H7 (cell line): ENCODE measurements at regions not wholly inside any gene's neighbourhood (a gene's known extent, or its start where the extent isn't known, plus 50 kb on each side); places are given as distances from the start of the nearest gene placed in this dataset.

Experiments
- DNase-seq: peaks from one replicate; pipeline ENCODE4 v3.0.0; 2012
- H3K27me3 ChIP-seq: 2 replicates; pipeline ENCODE4 v1.6.0; 2011; ENCODE audit warnings: mild to moderate bottlenecking, low read length; ENCODE audit not compliant: control insufficient read depth, insufficient read depth
- H3K36me3 ChIP-seq: replicated peaks from 2 replicates; pipeline ENCODE4 v1.5.1; 2011; ENCODE audit warnings: low read length; ENCODE audit not compliant: control insufficient read depth, insufficient read depth
- H3K4me3 ChIP-seq: 2 replicates; pipeline ENCODE4 v1.5.1; 2011; ENCODE audit warnings: low read depth, mild to moderate bottlenecking, control low read depth, low read length, moderate library complexity; ENCODE audit not compliant: insufficient read depth

DNA sequence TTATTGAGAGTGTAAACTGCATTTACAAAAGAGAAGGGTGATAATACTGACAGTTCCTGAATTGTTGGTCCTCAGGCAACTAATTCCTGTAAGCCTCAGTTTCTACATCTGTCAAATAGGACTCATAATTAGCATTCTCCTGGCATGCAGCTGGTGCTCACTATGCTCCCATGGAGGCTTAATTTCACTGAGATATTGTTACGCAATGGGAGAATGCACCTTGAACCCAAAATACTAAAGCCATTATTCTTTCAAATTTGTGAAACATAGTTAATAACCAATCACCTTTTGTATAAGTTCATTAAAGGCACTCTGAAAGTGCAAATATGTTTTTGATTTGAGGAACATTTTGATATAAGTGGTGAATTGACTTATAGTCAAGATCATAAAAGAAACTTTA lies 985.5 kb downstream of the CDH11 start:
- H3K36me3 ChIP-seq: no peaks in the 10 kb centered on the region
- no peak overlapping the region for H3K4me3 ChIP-seq
- no peaks in the 10 kb centered on the region for H3K27me3 ChIP-seq
- DNase-seq: no peak

DNA sequence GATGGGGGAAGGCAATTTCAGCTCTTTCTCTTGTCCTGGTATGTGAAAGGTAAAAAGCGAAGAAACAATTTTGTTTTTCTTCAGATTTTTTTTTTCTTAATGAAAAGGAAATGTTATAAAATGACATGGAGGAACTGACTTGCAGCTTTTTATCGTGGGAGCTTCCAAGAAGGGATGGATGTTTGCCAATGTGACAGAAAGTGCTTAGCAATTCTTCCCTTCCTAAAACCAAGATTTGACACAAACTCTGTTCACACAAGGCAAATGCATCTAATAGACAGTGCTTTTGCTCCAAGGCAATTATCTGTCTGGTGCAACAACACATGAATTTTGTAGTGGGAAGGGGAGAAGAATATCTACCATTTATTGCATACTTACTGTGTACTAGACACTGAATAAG lies 988.5 kb downstream of the CDH11 start:
- no peaks in the 10 kb centered on the region for H3K36me3 ChIP-seq

DNA sequence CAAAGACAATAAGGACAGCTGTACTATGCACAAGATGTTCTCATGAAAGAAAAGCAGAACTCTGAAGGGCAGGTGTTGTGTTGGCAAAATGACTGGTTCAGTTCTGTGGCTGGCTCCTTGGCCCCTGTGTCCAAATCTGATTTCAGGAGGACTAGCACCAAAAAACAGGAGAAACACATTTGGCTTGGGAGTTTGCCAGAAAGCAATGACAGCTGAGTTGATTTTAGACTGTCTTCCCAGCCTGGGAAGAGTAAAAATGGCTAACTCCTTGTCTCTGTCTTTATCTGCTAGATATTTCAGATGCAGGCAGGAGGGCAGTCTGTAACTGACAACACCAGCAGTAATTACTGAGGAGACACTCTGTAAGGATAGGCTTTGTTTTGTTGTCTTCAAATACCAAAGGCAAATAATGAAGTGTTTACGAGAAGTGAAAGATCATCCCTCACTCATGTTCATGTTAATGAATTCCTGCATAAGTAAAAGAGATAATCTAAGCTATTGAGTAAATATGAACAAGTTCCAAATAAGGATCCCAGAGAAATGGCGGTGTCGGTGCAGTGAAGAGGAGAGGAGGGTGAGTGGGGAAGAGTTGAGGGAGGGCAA lies 989.0 kb downstream of the CDH11 start:
- Histone ChIP-seq H3K27me3 (no peaks in the 10 kb centered on the region), H3K36me3 (no peaks in the 10 kb centered on the region), H3K4me3 (no peak overlapping the region)
- no peak for DNase-seq

More for the DNA sequence above, 988.5 kb downstream of the CDH11 start:
- Histone ChIP-seq H3K4me3 (no peak overlapping the region), H3K27me3 (no peaks in the 10 kb centered on the region)
- no peak for DNase-seq

DNA sequence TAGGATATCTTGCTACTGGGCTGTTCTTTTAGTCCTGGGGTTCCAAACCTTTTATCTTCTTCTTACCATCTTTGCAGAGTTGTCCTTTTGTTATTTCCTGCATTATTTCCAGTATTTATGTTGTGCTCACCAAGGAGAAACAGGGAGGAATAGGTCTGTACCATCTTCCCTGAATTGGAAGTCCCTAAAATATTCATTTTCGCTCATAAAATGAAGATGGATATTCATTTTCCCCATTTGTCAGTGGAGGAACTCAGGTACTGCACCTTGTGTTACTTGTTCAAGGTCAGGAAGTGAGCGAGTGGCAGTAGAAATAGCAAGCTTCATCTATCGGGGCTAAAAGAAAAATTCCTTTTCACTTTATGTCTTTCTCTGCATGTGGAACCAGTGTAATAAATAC lies 989.7 kb downstream of the CDH11 start:
- no peak for DNase-seq
- Histone ChIP-seq H3K4me3 (no peak overlapping the region), H3K27me3 (no peaks in the 10 kb centered on the region), H3K36me3 (no peaks in the 10 kb centered on the region)

DNA sequence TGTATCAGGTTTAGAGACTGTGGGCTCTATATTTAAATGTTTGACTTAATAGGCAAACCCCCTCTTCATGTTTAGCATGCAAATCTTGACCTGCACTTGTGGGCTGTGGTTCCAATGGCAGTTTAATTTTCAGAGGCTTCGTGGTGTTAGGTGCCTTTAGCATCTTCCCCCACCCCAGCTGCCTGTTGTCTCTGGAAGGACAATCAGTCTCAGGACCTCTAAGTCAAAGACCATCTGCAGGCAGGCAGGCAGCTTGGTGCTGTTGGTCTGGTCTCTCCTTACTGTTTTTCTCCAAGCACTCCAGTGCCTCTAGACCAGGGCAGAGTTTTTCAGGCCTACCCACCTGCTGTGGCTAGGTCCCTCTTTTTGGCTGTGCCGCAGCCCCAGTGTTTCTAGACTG lies 990.4 kb downstream of the CDH11 start:
- DNase-seq: no peak
- Histone ChIP-seq H3K4me3 (no peak overlapping the region), H3K36me3 (no peaks in the 10 kb centered on the region), H3K27me3 (no peaks in the 10 kb centered on the region)

DNA sequence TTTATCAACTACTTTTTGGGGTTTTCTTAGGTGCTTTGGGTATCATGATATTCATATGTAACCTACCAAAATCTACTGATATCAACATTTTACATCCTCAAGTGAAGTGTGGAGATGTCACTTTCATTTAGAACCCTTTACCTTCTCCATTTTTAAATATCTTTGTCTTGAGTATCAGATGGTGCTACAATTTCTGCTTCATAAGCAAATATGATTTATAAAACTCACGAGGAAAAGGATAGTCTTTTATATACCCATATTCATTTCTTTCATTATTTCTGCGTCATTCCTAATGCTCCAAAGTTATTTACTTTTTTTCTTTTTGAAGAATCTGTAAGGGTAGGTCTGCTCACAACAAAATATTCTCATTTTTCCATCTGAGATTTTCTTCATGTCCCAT lies 991.7 kb downstream of the CDH11 start:
- no peaks in the 10 kb centered on the region for H3K36me3 ChIP-seq
- DNase-seq: no peak
- no peak overlapping the region for H3K4me3 ChIP-seq

DNA sequence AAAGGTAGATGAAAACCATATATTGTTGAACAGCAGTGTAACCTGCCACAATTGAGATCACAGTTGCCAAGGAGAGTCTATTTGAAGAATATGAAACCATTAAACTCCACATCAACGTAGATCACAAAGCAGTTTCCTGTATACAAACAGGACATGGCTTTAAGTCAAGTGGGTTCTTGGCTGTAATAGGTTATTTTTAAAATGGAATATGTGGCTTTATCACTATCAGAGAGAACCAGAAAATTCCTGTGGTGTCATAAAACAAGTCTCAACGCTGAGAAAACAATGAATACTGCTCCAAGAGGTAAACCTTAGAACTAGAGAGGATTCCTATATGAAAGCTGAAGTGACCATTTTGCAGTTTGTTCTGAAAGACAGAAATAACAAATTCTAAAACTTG lies 999.7 kb downstream of the CDH11 start:
- Histone ChIP-seq H3K4me3 (no peak overlapping the region), H3K27me3 (no peaks in the 10 kb centered on the region), H3K36me3 (no peaks in the 10 kb centered on the region)
- DNase-seq: no peak

More for the DNA sequence above, 991.7 kb downstream of the CDH11 start:
- no peaks in the 10 kb centered on the region for H3K27me3 ChIP-seq

DNA sequence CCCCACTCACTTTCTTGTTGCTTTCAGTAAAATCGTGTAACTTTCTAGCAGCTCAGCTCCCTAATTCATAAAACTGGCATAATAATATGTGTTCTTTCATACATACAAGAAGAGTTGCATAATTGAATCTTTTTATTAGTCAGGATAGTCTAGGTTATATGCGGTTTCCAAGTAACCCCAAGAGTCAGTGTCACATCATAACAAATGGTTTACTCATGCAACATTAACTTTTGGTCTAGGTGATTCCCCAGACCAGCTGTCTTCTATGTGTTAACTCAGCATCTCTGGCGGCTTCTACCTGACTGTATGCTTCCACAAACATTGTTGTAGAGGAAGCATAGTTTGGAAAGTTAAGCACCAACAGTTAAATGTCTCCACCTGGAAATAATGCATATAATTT lies 1000.4 kb downstream of the CDH11 start:
- DNase-seq: no peak
- Histone ChIP-seq H3K36me3 (no peaks in the 10 kb centered on the region), H3K27me3 (no peaks in the 10 kb centered on the region), H3K4me3 (no peak overlapping the region)

DNA sequence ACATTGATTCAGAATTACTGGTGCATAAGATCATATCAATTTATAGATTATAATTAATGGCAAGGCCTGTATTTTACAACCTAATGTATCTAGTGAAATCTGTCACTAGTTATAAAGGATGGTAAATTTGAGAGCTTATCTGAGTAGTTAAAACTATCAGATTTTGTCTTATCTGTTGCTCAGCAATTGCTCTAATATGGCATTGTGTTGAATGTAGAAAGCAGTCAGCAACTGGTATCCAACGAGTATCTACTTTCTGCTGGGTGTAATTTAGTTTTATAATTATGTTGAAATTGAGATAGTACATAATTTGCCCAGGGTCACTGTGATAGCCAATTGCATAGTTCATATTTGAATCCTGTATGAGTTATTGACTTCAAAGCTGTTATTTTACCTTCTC lies 1005.7 kb downstream of the CDH11 start:
- Histone ChIP-seq H3K36me3 (no peaks in the 10 kb centered on the region), H3K4me3 (no peak overlapping the region), H3K27me3 (no peaks in the 10 kb centered on the region)
- DNase-seq: no peak

DNA sequence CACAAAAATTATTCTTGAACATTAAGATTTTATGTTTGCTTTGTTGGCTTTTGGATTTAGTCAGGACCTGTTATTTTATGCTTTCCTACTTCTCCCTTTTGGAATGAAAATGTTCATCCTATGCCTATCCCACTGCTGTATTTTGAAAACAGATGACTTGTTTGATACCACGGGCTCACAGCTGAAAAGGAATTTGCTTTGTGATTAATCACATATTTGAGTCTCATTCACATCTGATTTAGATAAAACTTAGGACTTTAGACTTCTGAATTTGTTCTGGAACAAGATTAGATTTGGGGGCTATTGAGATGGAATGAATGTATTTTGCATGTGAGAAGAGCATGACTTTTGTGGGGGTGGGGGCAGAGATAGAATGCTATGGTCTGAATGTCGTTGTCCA lies 1012.6 kb downstream of the CDH11 start:
- DNase-seq: no peak
- no peaks in the 10 kb centered on the region for H3K36me3 ChIP-seq
- no peaks in the 10 kb centered on the region for H3K27me3 ChIP-seq
- H3K4me3 ChIP-seq: no peak overlapping the region

DNA sequence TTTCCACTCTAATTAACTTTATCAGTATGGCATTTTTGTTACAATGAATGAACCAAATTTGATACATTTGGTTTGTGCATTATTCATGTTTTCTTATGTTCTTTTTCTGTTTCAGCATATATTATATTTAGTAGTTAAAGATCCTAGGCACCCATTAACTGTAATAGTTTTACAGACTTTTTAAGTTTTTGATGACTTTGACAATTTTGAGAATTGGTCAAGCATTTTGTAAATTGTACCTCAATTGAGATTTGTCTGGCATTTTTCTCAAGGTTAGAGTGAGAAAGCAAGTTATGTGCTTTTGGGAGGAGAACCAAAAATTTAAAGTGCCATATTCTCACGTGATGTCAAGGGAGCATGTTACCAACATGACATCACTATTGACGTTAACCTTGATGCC lies 1019.2 kb downstream of the CDH11 start:
- Histone ChIP-seq H3K4me3 (no peak overlapping the region), H3K27me3 (no peaks in the 10 kb centered on the region), H3K36me3 (no peaks in the 10 kb centered on the region)
- no peak for DNase-seq

DNA sequence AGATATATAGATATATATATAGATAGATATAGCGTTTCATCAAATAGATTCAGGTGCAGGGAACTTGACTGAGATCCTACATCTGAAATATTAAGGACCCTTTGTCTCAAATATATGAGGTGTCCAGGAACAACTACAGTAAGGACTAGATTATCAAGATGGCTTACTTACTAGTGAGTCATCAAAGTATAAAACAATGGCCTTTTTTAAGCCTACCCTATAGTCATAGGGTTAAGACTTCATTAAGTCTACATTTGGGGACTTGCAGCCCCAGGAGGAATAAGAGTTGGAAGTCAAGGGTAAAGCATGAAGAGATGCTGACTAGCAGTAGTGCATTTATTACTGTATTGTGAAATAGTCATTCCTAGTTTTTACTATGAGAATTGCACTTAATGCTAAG lies 1023.4 kb downstream of the CDH11 start:
- H3K36me3 ChIP-seq: no peaks in the 10 kb centered on the region
- no peak for DNase-seq
- no peak overlapping the region for H3K4me3 ChIP-seq
- no peaks in the 10 kb centered on the region for H3K27me3 ChIP-seq

DNA sequence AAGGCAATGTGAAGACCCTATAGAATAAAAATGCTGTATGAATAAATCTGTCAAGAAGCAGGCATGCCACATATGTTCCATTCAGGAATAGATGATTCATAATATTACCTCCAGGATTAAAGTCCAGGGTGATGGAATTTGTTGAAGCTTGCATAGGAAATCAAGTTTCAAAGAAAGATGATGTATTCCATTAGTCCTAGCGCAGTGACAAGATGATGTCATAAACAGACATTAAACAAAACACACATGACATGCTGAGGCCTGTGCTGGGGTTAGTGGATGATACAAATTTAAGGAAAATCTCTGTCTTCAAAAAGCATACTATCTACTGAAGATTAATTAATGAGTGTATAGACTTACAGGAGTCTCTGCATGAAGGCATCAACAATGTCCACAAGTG lies 1025.2 kb downstream of the CDH11 start:
- no peak overlapping the region for H3K4me3 ChIP-seq
- DNase-seq: no peak
- no peaks in the 10 kb centered on the region for H3K27me3 ChIP-seq
- no peaks in the 10 kb centered on the region for H3K36me3 ChIP-seq

DNA sequence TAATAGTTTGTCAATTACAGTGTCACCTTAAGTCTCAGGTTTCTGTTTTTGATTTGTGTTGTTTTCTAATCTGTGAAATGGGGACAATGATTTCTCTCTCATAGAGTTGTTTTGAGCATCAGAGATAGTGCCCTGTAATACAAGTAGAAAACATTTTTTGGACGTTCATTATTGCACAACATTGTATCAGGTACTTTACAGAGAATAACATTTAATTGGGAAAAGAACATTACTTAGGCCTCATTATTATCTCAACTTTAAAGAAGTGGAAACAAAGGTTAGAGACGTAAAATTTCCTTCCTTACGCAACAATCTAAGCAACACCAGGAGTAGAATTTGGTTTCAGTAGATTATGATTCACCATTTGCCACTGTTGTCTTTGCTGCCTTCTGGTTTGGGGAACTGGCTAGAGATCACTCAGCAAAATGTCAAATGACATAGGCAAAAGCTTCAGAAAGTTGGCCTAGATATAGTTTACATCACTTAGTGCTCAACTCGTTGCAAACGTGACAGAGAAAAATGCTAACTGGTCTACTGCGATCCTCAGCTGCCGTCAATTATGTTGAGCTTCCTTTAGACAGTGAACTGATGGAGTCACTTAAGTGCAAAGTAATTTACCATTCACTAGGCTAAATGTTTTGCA lies 1026.8 kb downstream of the CDH11 start:
- no peak for DNase-seq
- Histone ChIP-seq H3K27me3 (no peaks in the 10 kb centered on the region), H3K4me3 (no peak overlapping the region), H3K36me3 (no peaks in the 10 kb centered on the region)

DNA sequence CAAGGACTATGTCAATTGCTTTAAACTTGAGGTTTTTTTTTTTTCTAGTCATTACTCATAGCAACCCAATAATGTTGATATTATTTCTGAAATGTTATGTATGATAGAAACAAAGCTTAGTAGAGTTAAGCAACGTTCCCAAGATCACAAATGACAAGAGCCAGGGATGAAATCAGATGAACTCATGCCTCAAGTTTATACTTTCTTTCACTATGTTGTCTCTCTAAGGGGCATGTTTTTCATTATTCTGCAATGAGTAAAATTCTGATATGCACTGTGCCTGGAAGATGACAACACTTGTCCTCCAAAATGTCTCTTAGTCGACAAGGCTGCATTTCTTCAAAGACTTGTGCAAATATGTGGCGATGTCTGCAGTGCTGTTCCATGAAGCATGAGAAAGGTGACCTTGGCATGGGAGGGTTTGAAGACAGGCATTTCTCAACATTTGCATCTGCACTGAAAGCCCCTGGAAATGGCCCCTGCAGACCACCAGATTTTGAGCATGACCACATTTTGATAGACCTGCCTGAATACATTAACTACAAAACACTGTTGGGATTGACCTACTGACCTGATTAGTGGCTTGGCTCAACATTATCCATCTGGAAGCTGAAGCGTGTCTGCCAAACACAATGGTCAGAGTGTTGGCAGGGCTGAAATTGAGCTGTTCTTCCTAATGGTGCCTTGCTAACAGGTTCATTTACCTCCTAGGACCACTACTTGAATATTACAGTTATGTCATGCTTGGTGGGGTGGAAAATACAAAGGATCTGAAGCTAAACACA lies 1027.5 kb downstream of the CDH11 start:
- no peak for DNase-seq
- Histone ChIP-seq H3K36me3 (no peaks in the 10 kb centered on the region), H3K4me3 (no peak overlapping the region), H3K27me3 (no peaks in the 10 kb centered on the region)
